Fibroblast of mammary gland (primary cell): ENCODE measurements at regions not wholly inside any gene's neighbourhood (a gene's known extent, or its start where the extent isn't known, plus 50 kb on each side); places are given as distances from the start of the nearest gene placed in this dataset.
A peak's percentile ranks its signal among the peaks of the same experiment; 100 is the strongest.
"Not testable (repeated sequence)": the region's sequence is repeated elsewhere in the genome, so short reads cannot be mapped to it uniquely, and the experiment has no call there.

Experiments used
- DNase-seq: peaks from one replicate; pipeline ENCODE4 v3.0.0-alpha.2; 2010; ENCODE audit warnings: low read depth
- H3K4me3 ChIP-seq: 2 replicates; pipeline ENCODE4 v1.5.1; 2011; ENCODE audit warnings: low read depth, mild to moderate bottlenecking, low read length, moderate library complexity; ENCODE audit not compliant: control insufficient read depth
- CTCF ChIP-seq: conservative IDR thresholded peaks from 2 replicates; pipeline ENCODE4 v1.5.1; 2011; ENCODE audit warnings: low read depth, low read length, inconsistent platforms; ENCODE audit not compliant: control insufficient read depth, insufficient read depth

GRCh38 chrX:39693298-39693697, 404.5 kb downstream of the BCOR start:
- DNase-seq = no peak
- no peak overlapping the region for H3K4me3 ChIP-seq
- TF ChIP-seq CTCF = no peak

GRCh38 chrX:39702636-39703035, 395.1 kb downstream of the BCOR start:
- not testable (repeated sequence) for DNase-seq, H3K4me3 ChIP-seq

GRCh38 chrX:39703307-39703706, 394.5 kb downstream of the BCOR start:
- no peak for TF ChIP-seq CTCF
- no peak overlapping the region for H3K4me3 ChIP-seq
- DNase-seq = no peak

- DNase-seq = no peak
- TF ChIP-seq CTCF = no peak
- H3K4me3 ChIP-seq = no peak overlapping the region
Measured at GRCh38 chrX:39704590-39704989, 393.2 kb downstream of the BCOR start.

GRCh38 chrX:39705290-39705689, 392.5 kb downstream of the BCOR start:
- peak; percentile 69 for TF ChIP-seq CTCF
- H3K4me3 ChIP-seq = no peak overlapping the region
- DNase-seq = peak; percentile 91

- no peak for DNase-seq
- no peak overlapping the region for H3K4me3 ChIP-seq
- no peak for TF ChIP-seq CTCF
Measured at GRCh38 chrX:39709364-39709763, 388.4 kb downstream of the BCOR start.

GRCh38 chrX:39709812-39710211, 387.9 kb downstream of the BCOR start:
- no peak for TF ChIP-seq CTCF
- no peak overlapping the region for H3K4me3 ChIP-seq
- no peak for DNase-seq
